22Rv1 (cell line): ENCODE measurements at regions not wholly inside any gene's neighbourhood (a gene's known extent, or its start where the extent isn't known, plus 50 kb on each side); places are given as distances from the start of the nearest gene placed in this dataset.

Experiments
- CTCF ChIP-seq: fragments of 450-650 bp; IDR thresholded peaks from 2 replicates; pipeline ENCODE4 v1.5.1; 2017; ENCODE audit warnings: mild to moderate bottlenecking
- ZFX ChIP-seq: fragments of 450-650 bp; IDR thresholded peaks from 2 replicates; pipeline ENCODE4 v1.6.1; 2017; ENCODE audit warnings: antibody characterized with exemption, borderline replicate concordance

GRCh38 chr6:56715741-56716140 is 73.1 kb upstream of the DST start:
- TF ChIP-seq CTCF, result no peak
- TF ChIP-seq ZFX, result no peak
